H1 (cell line): ENCODE measurements at regions not wholly inside any gene's neighbourhood (a gene's known extent, or its start where the extent isn't known, plus 50 kb on each side); places are given as distances from the start of the nearest gene placed in this dataset.

Source experiments
- BRCA1 ChIP-seq: IDR thresholded peaks from 2 replicates; pipeline ENCODE4 v1.6.1; 2012; ENCODE audit warnings: low read depth, low read length, improper control_type of control experiment
- CHD7 ChIP-seq: fragments of 300-600 bp; sonication (generic); IDR thresholded peaks from 2 replicates; pipeline ENCODE4 v1.7.1; 2012; ENCODE audit warnings: low read length, moderate library complexity, mild to moderate bottlenecking, inconsistent platforms; ENCODE audit not compliant: insufficient replicate concordance

- TF ChIP-seq CHD7 (no peak), BRCA1 (no peak)
These were observed 268.2 kb upstream of the ATP2B1 start (continued) for GRCh38 chr12:89976866-89977265.
